Type B pancreatic cell (in vitro differentiated cells): ENCODE measurements at regions not wholly inside any gene's neighbourhood (a gene's known extent, or its start where the extent isn't known, plus 50 kb on each side); places are given as distances from the start of the nearest gene placed in this dataset.

Experiments
- DNase-seq: peaks from one replicate; pipeline ENCODE4 v3.0.0; 2021; ENCODE audit warnings: mixed read lengths; ENCODE audit not compliant: unreplicated experiment; ENCODE audit errors: extremely low spot score
- H3K27ac Mint-ChIP-seq: 2 replicates; pipeline ENCODE4 v1.8.0; 2021; ENCODE audit warnings: mild to moderate bottlenecking, mixed read lengths
- H3K27me3 Mint-ChIP-seq: 2 replicates; pipeline ENCODE4 v1.8.0; 2021; ENCODE audit warnings: mixed read lengths
- H3K36me3 Mint-ChIP-seq: 2 replicates; pipeline ENCODE4 v1.8.0; 2021; ENCODE audit warnings: mixed read lengths
- H3K4me1 Mint-ChIP-seq: one replicate; pipeline ENCODE4 v1.8.0; 2021; ENCODE audit warnings: mixed read lengths; ENCODE audit not compliant: unreplicated experiment
- H3K4me3 Mint-ChIP-seq: 2 replicates; pipeline ENCODE4 v1.8.0; 2021; ENCODE audit warnings: mild to moderate bottlenecking, mixed read lengths
- H3K9me3 Mint-ChIP-seq: 2 replicates; pipeline ENCODE4 v1.8.0; 2021; ENCODE audit warnings: mixed read lengths
- CTCF ChIP-seq: fragments of 200-600 bp; sonication (generic); conservative IDR thresholded peaks from 2 replicates; pipeline ENCODE4 v1.5.0; 2021; ENCODE audit warnings: antibody characterized with exemption, mild to moderate bottlenecking

GRCh38 chr4:173697840-173698239 lies 167.8 kb upstream of the HAND2 start:
- DNase-seq = no peak
- Mint-ChIP-seq H3K4me3 (no peak overlapping the region), H3K27ac (no peak overlapping the region), H3K9me3 (no peaks in the 10 kb centered on the region), H3K4me1 (peaks cover 8% of the 10 kb centered on the region), H3K36me3 (no peaks in the 10 kb centered on the region), H3K27me3 (no peaks in the 10 kb centered on the region)
- TF ChIP-seq CTCF = no peak

- no peak overlapping the region for H3K27ac Mint-ChIP-seq
- H3K36me3 Mint-ChIP-seq = no peaks in the 10 kb centered on the region
- no peak for TF ChIP-seq CTCF
- H3K4me1 Mint-ChIP-seq = peaks cover 8% of the 10 kb centered on the region
- H3K9me3 Mint-ChIP-seq = no peaks in the 10 kb centered on the region
- no peak overlapping the region for H3K4me3 Mint-ChIP-seq
- no peak for DNase-seq
- no peaks in the 10 kb centered on the region for H3K27me3 Mint-ChIP-seq
These were observed 166.5 kb upstream of the HAND2 start for GRCh38 chr4:173696551-173696950.

GRCh38 chr4:173696011-173696410 lies 166.0 kb upstream of the HAND2 start:
- DNase-seq = no peak
- no peak overlapping the region for H3K4me3 Mint-ChIP-seq

GRCh38 chr4:173685831-173686210 lies 155.8 kb upstream of the HAND2 start:
- Mint-ChIP-seq H3K36me3 (no peaks in the 10 kb centered on the region), H3K4me3 (no peak overlapping the region), H3K27me3 (no peaks in the 10 kb centered on the region), H3K27ac (no peak overlapping the region), H3K4me1 (no peaks in the 10 kb centered on the region), H3K9me3 (no peaks in the 10 kb centered on the region)
- TF ChIP-seq CTCF = no peak
- DNase-seq = no peak

More at GRCh38 chr4:173696011-173696410, 166.0 kb upstream of the HAND2 start:
- TF ChIP-seq CTCF = no peak
- no peaks in the 10 kb centered on the region for H3K9me3 Mint-ChIP-seq
- peaks cover 8% of the 10 kb centered on the region for H3K4me1 Mint-ChIP-seq
- no peak overlapping the region for H3K27ac Mint-ChIP-seq
- no peaks in the 10 kb centered on the region for H3K27me3 Mint-ChIP-seq
- H3K36me3 Mint-ChIP-seq = no peaks in the 10 kb centered on the region

GRCh38 chr4:173685165-173685830 lies 155.3 kb upstream of the HAND2 start:
- Mint-ChIP-seq H3K36me3 (no peaks in the 10 kb centered on the region), H3K27ac (no peak overlapping the region), H3K27me3 (no peaks in the 10 kb centered on the region), H3K4me3 (no peak overlapping the region), H3K9me3 (no peaks in the 10 kb centered on the region), H3K4me1 (no peaks in the 10 kb centered on the region)
- TF ChIP-seq CTCF = no peak
- DNase-seq = no peak

GRCh38 chr4:173684223-173684622 lies 154.2 kb upstream of the HAND2 start:
- H3K4me3 Mint-ChIP-seq = no peak overlapping the region
- no peaks in the 10 kb centered on the region for H3K9me3 Mint-ChIP-seq
- H3K36me3 Mint-ChIP-seq = no peaks in the 10 kb centered on the region
- no peak for DNase-seq
- no peak for TF ChIP-seq CTCF
- H3K27ac Mint-ChIP-seq = no peak overlapping the region
- H3K4me1 Mint-ChIP-seq = no peaks in the 10 kb centered on the region
- no peaks in the 10 kb centered on the region for H3K27me3 Mint-ChIP-seq
